GM10266 (cell line): ENCODE measurements at regions not wholly inside any gene's neighbourhood (a gene's known extent, or its start where the extent isn't known, plus 50 kb on each side); places are given as distances from the start of the nearest gene placed in this dataset.

ENCODE experiments used
- DNase-seq: peaks from one replicate; pipeline ENCODE4 v3.0.0; 2012; ENCODE audit errors: extremely low spot score
- CTCF ChIP-seq: IDR thresholded peaks from 2 replicates; pipeline ENCODE4 v1.5.1; 2012; ENCODE audit warnings: mild to moderate bottlenecking, low read depth; ENCODE audit not compliant: control insufficient read depth, insufficient read depth; ENCODE audit errors: missing control alignments

GRCh38 chr11:87662287-87662686 is 513.0 kb downstream of the RAB38 start:
- DNase-seq = no peak
- no peak for TF ChIP-seq CTCF

GRCh38 chr11:87660926-87661660 is 514.1 kb downstream of the RAB38 start:
- DNase-seq = no peak

GRCh38 chr11:87659807-87660206 is 515.4 kb downstream of the RAB38 start:
- TF ChIP-seq CTCF = no peak
- DNase-seq = no peak

More at GRCh38 chr11:87660926-87661660, 514.1 kb downstream of the RAB38 start:
- no peak for TF ChIP-seq CTCF

GRCh38 chr11:87645626-87646025 is 529.6 kb downstream of the RAB38 start:
- DNase-seq = no peak
- no peak for TF ChIP-seq CTCF

GRCh38 chr11:87639753-87640364 is 535.4 kb downstream of the RAB38 start:
- no peak for TF ChIP-seq CTCF

GRCh38 chr11:87635001-87635400 is 540.2 kb downstream of the RAB38 start:
- DNase-seq = no peak
- no peak for TF ChIP-seq CTCF

More at GRCh38 chr11:87639753-87640364, 535.4 kb downstream of the RAB38 start:
- DNase-seq = no peak

- no peak for TF ChIP-seq CTCF
- DNase-seq = no peak
Observed at GRCh38 chr11:87634331-87634730, 540.9 kb downstream of the RAB38 start.
